SU-DHL-6 (cell line): ENCODE measurements at regions not wholly inside any gene's neighbourhood (a gene's known extent, or its start where the extent isn't known, plus 50 kb on each side); places are given as distances from the start of the nearest gene placed in this dataset.

ENCODE experiments used
- EZH2phosphoT487 ChIP-seq: fragments of 200-600 bp; sonication (generic), shearing (Covaris generic); conservative IDR thresholded peaks from 2 replicates; pipeline ENCODE4 v1.6.1; 2018; ENCODE audit warnings: mild to moderate bottlenecking, antibody characterized with exemption, low read length, moderate library complexity, mixed read lengths
- TF ChIP-seq, protein P1 (sequence below): fragments of 200-600 bp; sonication (generic); IDR thresholded peaks from one replicate; pipeline ENCODE4 v1.5.1; 2017; ENCODE audit warnings: antibody characterized with exemption, mild to moderate bottlenecking, low read length, moderate library complexity; ENCODE audit not compliant: insufficient read depth, poor library complexity, severe bottlenecking

DNA sequence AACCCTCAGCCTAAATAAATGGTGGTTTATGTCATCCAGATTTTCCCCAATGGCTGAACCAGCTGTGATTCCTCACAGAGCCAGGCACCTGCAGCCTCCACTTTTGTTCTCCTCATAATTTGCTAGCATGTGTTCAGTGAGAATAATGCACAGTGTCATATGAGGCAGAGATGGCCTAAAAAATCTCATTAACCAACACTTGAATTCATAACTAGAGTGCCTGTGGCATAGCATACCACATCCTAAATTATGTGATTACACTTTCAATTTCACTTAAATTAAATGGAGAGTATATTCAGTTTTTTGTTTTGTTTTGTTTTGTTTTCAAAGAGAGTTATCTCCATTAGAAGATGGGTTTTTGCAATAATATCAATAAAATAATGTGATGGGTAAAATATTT is 488.0 kb downstream of the CBLN2 start:
- TF ChIP-seq, protein P1, sequence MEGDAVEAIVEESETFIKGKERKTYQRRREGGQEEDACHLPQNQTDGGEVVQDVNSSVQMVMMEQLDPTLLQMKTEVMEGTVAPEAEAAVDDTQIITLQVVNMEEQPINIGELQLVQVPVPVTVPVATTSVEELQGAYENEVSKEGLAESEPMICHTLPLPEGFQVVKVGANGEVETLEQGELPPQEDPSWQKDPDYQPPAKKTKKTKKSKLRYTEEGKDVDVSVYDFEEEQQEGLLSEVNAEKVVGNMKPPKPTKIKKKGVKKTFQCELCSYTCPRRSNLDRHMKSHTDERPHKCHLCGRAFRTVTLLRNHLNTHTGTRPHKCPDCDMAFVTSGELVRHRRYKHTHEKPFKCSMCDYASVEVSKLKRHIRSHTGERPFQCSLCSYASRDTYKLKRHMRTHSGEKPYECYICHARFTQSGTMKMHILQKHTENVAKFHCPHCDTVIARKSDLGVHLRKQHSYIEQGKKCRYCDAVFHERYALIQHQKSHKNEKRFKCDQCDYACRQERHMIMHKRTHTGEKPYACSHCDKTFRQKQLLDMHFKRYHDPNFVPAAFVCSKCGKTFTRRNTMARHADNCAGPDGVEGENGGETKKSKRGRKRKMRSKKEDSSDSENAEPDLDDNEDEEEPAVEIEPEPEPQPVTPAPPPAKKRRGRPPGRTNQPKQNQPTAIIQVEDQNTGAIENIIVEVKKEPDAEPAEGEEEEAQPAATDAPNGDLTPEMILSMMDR = no peak
- TF ChIP-seq EZH2phosphoT487 = no peak
